ENCODE measurements at regions not wholly inside any gene's neighbourhood (a gene's known extent, or its start where the extent isn't known, plus 50 kb on each side); places are given as distances from the start of the nearest gene placed in this dataset.
"Not testable (repeated sequence)": the region's sequence is repeated elsewhere in the genome, so short reads cannot be mapped to it uniquely, and the experiment has no call there.

DNA sequence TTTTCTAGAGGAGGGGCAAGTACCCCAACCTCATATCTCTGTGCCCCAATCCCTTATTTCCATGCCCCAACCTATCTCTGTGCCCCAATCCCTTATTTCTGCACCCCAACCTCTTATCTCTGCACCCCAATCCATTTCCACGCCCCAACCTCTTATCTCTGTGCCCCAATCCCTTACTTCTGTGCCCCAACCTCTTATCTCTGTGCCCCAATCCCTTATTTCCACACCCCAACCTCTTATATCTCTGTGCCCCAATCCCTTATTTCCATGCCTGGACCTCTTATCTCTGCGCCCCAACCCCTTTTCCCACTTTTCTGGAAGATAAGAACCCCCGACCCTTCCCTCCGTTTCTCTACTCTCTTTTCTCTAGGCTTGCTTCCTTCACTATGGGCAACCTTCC, 199.0 kb downstream of the JRKL start:
- H3K4me1 ChIP-seq (ENCODE audit: control insufficient read depth, extremely low read depth, insufficient read depth, low read length); dilution Hi-C loops (cut with MboI; ENCODE audit: extremely low pct_ligation_motif_present, low sequenced_read_pairs); H2AFZ ChIP-seq (ENCODE audit: control insufficient read depth, low read length); H3K79me2 ChIP-seq (ENCODE audit: control insufficient read depth, insufficient read depth, low read length); H3K36me3 ChIP-seq (ENCODE audit: control insufficient read depth in 2 of 2, extremely low read depth in 1 of 2, insufficient read depth in 2 of 2, low read length in 2 of 2); H3K4me3 ChIP-seq (ENCODE audit: control insufficient read depth in 2 of 3, extremely low read depth in 1 of 3, insufficient read depth in 2 of 3, low read depth in 1 of 3, low read length in 3 of 3); H4K20me1 ChIP-seq (ENCODE audit: control insufficient read depth, extremely low read depth, insufficient read depth, low read length); H3K9ac ChIP-seq (ENCODE audit: control insufficient read depth, extremely low read depth, insufficient read depth, low read length); H3K4me2 ChIP-seq (ENCODE audit: control insufficient read depth, extremely low read depth, insufficient read depth, low read depth, low read length); FAIRE-seq; H3K27ac ChIP-seq (ENCODE audit: control insufficient read depth, insufficient read depth, low read length); H3K9me3 ChIP-seq (ENCODE audit: control insufficient read depth, low read depth, low read length); H3K9me1 ChIP-seq (ENCODE audit: control insufficient read depth, extremely low read depth, insufficient read depth, low read length); H3K27me3 ChIP-seq (ENCODE audit: control insufficient read depth, extremely low read depth, insufficient read depth, low read length); DNase-seq (ENCODE audit: low read depth, low spot score): not testable (repeated sequence)

DNA sequence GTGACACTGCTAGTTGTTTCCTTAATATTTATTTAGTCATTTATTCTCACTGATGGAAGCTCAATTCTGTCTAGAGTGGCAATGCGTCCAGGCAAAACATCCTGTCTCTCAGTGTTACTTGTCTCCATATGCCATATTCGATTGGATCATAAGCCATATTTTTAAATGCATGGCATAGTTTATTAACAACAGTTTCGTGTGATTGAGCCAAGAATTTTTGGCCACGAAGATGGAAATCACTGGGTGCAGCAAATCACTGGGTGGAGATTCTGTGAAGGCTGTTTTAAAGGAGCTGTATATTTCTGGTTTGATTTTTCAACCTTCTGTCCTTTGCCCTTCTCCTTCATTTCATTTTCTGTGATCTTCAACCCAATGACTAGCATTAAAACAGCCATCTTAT, 205.2 kb downstream of the JRKL start:
- dilution Hi-C loops (cut with MboI; ENCODE audit: extremely low pct_ligation_motif_present, low sequenced_read_pairs), result no loop called here
- Histone ChIP-seq H3K9ac (ENCODE audit: control insufficient read depth, extremely low read depth, insufficient read depth, low read length) (no peak overlapping the region), H3K9me1 (ENCODE audit: control insufficient read depth, extremely low read depth, insufficient read depth, low read length) (no peaks in the 10 kb centered on the region), H3K27me3 (ENCODE audit: control insufficient read depth, extremely low read depth, insufficient read depth, low read length) (no peaks in the 10 kb centered on the region), H3K4me1 (ENCODE audit: control insufficient read depth, extremely low read depth, insufficient read depth, low read length) (no peaks in the 10 kb centered on the region), H3K4me3 (ENCODE audit: control insufficient read depth in 2 of 3, extremely low read depth in 1 of 3, insufficient read depth in 2 of 3, low read depth in 1 of 3, low read length in 3 of 3) (no peak overlapping the region), H3K4me2 (ENCODE audit: control insufficient read depth, extremely low read depth, insufficient read depth, low read depth, low read length) (no peak overlapping the region), H2AFZ (ENCODE audit: control insufficient read depth, low read length) (no peak overlapping the region), H4K20me1 (ENCODE audit: control insufficient read depth, extremely low read depth, insufficient read depth, low read length) (no peaks in the 10 kb centered on the region), H3K79me2 (ENCODE audit: control insufficient read depth, insufficient read depth, low read length) (no peaks in the 10 kb centered on the region), H3K9me3 (ENCODE audit: control insufficient read depth, low read depth, low read length) (no peaks in the 10 kb centered on the region), H3K27ac (ENCODE audit: control insufficient read depth, insufficient read depth, low read length) (no peak overlapping the region), H3K36me3 (ENCODE audit: control insufficient read depth in 2 of 2, extremely low read depth in 1 of 2, insufficient read depth in 2 of 2, low read length in 2 of 2) (no peaks in the 10 kb centered on the region)
- FAIRE-seq (no peak), DNase-seq (ENCODE audit: low read depth, low spot score) (no peak)
- TF ChIP-seq, protein P1, sequence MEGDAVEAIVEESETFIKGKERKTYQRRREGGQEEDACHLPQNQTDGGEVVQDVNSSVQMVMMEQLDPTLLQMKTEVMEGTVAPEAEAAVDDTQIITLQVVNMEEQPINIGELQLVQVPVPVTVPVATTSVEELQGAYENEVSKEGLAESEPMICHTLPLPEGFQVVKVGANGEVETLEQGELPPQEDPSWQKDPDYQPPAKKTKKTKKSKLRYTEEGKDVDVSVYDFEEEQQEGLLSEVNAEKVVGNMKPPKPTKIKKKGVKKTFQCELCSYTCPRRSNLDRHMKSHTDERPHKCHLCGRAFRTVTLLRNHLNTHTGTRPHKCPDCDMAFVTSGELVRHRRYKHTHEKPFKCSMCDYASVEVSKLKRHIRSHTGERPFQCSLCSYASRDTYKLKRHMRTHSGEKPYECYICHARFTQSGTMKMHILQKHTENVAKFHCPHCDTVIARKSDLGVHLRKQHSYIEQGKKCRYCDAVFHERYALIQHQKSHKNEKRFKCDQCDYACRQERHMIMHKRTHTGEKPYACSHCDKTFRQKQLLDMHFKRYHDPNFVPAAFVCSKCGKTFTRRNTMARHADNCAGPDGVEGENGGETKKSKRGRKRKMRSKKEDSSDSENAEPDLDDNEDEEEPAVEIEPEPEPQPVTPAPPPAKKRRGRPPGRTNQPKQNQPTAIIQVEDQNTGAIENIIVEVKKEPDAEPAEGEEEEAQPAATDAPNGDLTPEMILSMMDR (optimal IDR thresholded peaks at IDR 0.05 in 1 of 3, IDR thresholded peaks at IDR 0.05 in 1 of 3, conservative IDR thresholded peaks at IDR 0.05 in 1 of 3; ENCODE audit: extremely low read depth in 1 of 3, insufficient read depth in 2 of 3, low read length in 3 of 3), result no peak
- TF ChIP-seq EZH2 (IDR thresholded peaks at IDR 0.05; ENCODE audit: low read length), result no peak

DNA sequence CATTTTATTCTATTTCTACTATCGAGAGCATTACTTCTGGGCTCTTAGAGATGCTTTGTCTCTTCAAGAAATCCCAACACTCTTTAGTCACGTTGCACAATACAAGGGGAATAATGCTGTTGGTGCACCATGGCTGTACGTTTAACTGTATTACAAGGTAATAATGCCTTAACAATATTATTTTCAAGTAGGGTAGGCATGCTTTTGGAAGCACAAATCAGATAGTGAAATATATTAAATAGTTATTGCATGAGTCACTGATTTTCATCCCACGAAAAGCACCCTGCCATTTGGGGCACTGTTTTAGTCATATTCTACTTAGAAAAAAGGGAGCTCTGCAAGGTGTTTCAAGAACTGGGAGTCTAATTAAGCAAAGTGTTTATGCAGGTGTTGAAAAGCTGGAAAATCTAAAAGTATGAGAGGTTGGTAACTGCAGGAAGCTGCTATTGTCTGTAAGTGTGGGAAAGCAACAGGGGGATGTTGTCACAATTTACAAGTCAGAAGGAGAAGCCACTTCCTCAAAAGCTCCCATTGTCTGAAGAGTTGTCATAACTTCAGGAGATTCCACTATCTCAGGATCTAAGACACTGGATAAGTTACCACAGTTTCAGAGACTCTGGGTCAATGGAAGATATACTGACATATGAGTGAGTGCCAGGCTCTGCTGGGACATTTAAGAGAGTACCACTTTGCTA, 218.2 kb downstream of the JRKL start:
- Histone ChIP-seq H3K9ac (ENCODE audit: control insufficient read depth, extremely low read depth, insufficient read depth, low read length) (no peak overlapping the region), H3K36me3 (ENCODE audit: control insufficient read depth in 2 of 2, extremely low read depth in 1 of 2, insufficient read depth in 2 of 2, low read length in 2 of 2) (no peaks in the 10 kb centered on the region), H3K4me3 (ENCODE audit: control insufficient read depth in 2 of 3, extremely low read depth in 1 of 3, insufficient read depth in 2 of 3, low read depth in 1 of 3, low read length in 3 of 3) (no peak overlapping the region), H3K27ac (ENCODE audit: control insufficient read depth, insufficient read depth, low read length) (no peak overlapping the region), H3K27me3 (ENCODE audit: control insufficient read depth, extremely low read depth, insufficient read depth, low read length) (no peaks in the 10 kb centered on the region), H3K4me1 (ENCODE audit: control insufficient read depth, extremely low read depth, insufficient read depth, low read length) (no peaks in the 10 kb centered on the region), H3K79me2 (ENCODE audit: control insufficient read depth, insufficient read depth, low read length) (no peaks in the 10 kb centered on the region), H3K9me3 (ENCODE audit: control insufficient read depth, low read depth, low read length) (no peaks in the 10 kb centered on the region), H3K9me1 (ENCODE audit: control insufficient read depth, extremely low read depth, insufficient read depth, low read length) (no peaks in the 10 kb centered on the region), H2AFZ (ENCODE audit: control insufficient read depth, low read length) (no peak overlapping the region), H4K20me1 (ENCODE audit: control insufficient read depth, extremely low read depth, insufficient read depth, low read length) (no peaks in the 10 kb centered on the region), H3K4me2 (ENCODE audit: control insufficient read depth, extremely low read depth, insufficient read depth, low read depth, low read length) (no peak overlapping the region)
- no peak for DNase-seq (ENCODE audit: low read depth, low spot score)
- dilution Hi-C loops (cut with MboI; ENCODE audit: extremely low pct_ligation_motif_present, low sequenced_read_pairs), result no loop called here
- TF ChIP-seq, protein P1 (optimal IDR thresholded peaks at IDR 0.05 in 1 of 3, IDR thresholded peaks at IDR 0.05 in 1 of 3, conservative IDR thresholded peaks at IDR 0.05 in 1 of 3; ENCODE audit: extremely low read depth in 1 of 3, insufficient read depth in 2 of 3, low read length in 3 of 3), result no peak
- no peak for TF ChIP-seq EZH2 (IDR thresholded peaks at IDR 0.05; ENCODE audit: low read length)
- FAIRE-seq, result no peak
